Uterus (tissue), 3 donors: ENCODE measurements at regions not wholly inside any gene's neighbourhood (a gene's known extent, or its start where the extent isn't known, plus 50 kb on each side); places are given as distances from the start of the nearest gene placed in this dataset.

ENCODE experiments used
- DNase-seq, 2 donors: peaks; one replicate each; pipeline ENCODE4 v3.0.0-alpha.2; 2019 to 2020
- H3K27ac ChIP-seq, 2 donors: fragments of 200-600 bp; sonication (generic); 1 replicate in 1 of 2; 2 replicates in 1 of 2; pipeline ENCODE4 v1.5.1; 2016 to 2018
- H3K27me3 ChIP-seq, 2 donors: fragments of 200-600 bp; sonication (generic); one replicate each; pipeline ENCODE4 v1.5.1; 2018 to 2019; ENCODE audit warnings: control low read depth in 1 of 2
- H3K36me3 ChIP-seq, 2 donors: fragments of 200-600 bp; sonication (generic); one replicate each; pipeline ENCODE4 v1.5.1; 2019; ENCODE audit warnings: control low read depth in 1 of 2
- H3K4me1 ChIP-seq, 2 donors: fragments of 200-600 bp; sonication (generic); one replicate each; pipeline ENCODE4 v1.5.1; 2018 to 2019; ENCODE audit warnings: control low read depth in 1 of 2
- H3K4me3 ChIP-seq, 2 donors: fragments of 200-600 bp; sonication (generic); 1 replicate in 1 of 2; 2 replicates in 1 of 2; pipeline ENCODE4 v1.5.1; 2018 to 2019; ENCODE audit warnings: mild to moderate bottlenecking in 1 of 2
- H3K9me3 ChIP-seq, 2 donors: fragments of 200-600 bp; sonication (generic); one replicate each; pipeline ENCODE4 v1.5.1; 2019; ENCODE audit warnings: control low read depth in 1 of 2
- POLR2A ChIP-seq, 2 donors: fragments of 450-650 bp; IDR thresholded peaks; one replicate each; pipeline ENCODE4 v1.6.1; 2016; ENCODE audit warnings: antibody characterized with exemption in 2 of 2, mild to moderate bottlenecking in 1 of 2, moderate library complexity in 1 of 2
- intact Hi-C: fragments of 100-400 bp; cut with DNase I; formaldehyde crosslinking; loops from one replicate; pipeline ENCODE4 v1.15.1; 2023; ENCODE audit warnings: low total_unique reads
- TF ChIP-seq, protein P1 (sequence below), 4 experiments: fragments of 200-600 bp in 2 of 4; fragments of 450-650 bp in 2 of 4; sonication (generic) in 2 of 4; IDR thresholded peaks; one replicate each; pipeline ENCODE4 v1.5.1; 2016 to 2019; ENCODE audit warnings: antibody characterized with exemption in 4 of 4, mild to moderate bottlenecking in 2 of 4, moderate library complexity in 1 of 4
- donor health status: DM: yes; HTN: yes; CAD: no.

DNA sequence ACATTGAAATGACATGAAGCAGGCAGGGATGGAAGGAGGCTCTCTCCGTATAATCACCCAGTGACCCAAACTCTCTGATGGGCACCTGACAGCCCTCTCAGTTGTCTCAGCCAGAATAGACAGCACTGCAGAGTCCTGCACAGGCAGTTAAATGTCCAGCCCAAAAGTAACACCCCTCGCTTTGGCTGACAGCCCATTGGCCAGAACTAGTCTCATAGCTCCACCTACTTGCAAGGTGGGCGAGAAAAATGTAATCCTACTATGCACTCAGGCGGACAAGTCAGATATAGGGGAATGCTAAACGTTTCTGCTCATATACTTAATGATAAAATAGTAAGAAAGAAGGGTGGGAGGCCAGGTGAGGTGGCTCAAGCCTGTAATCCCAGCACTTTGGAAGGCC lies 393.5 kb upstream of the JARID2 start:
- TF ChIP-seq, protein P1, sequence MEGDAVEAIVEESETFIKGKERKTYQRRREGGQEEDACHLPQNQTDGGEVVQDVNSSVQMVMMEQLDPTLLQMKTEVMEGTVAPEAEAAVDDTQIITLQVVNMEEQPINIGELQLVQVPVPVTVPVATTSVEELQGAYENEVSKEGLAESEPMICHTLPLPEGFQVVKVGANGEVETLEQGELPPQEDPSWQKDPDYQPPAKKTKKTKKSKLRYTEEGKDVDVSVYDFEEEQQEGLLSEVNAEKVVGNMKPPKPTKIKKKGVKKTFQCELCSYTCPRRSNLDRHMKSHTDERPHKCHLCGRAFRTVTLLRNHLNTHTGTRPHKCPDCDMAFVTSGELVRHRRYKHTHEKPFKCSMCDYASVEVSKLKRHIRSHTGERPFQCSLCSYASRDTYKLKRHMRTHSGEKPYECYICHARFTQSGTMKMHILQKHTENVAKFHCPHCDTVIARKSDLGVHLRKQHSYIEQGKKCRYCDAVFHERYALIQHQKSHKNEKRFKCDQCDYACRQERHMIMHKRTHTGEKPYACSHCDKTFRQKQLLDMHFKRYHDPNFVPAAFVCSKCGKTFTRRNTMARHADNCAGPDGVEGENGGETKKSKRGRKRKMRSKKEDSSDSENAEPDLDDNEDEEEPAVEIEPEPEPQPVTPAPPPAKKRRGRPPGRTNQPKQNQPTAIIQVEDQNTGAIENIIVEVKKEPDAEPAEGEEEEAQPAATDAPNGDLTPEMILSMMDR (IDR thresholded peaks at IDR 0.05): no peak
- TF ChIP-seq POLR2A (IDR thresholded peaks at IDR 0.05): no peak
- no peak overlapping the region for H3K27ac ChIP-seq
- no peaks in the 10 kb centered on the region for H3K4me1 ChIP-seq
- H3K4me3 ChIP-seq: no peak overlapping the region
- no peaks in the 10 kb centered on the region for H3K36me3 ChIP-seq
- H3K27me3 ChIP-seq: no peaks in the 10 kb centered on the region
- intact Hi-C loops: no loop called here
- no peaks in the 10 kb centered on the region for H3K9me3 ChIP-seq
- no peak for DNase-seq

DNA sequence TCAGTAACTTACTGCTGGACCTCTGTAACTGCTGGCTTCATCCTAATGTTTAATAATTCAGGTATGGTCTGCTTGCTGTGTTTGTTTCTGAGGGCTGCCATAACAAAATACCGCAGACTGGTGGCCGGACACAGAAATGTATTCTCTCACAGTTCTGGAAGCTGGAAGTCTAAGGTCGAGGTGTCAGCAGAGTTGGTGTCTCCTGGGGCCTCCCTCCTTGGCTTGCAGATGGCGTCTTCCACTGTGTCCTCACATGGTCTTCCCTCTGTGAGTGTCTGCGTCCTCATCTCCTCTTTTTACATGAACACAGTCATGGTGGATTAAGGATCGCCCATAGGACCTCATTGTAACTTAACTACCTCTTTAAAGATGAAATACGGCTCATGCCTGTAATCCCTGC lies 389.7 kb upstream of the JARID2 start:
- Histone ChIP-seq H3K9me3 (no peaks in the 10 kb centered on the region), H3K4me1 (no peaks in the 10 kb centered on the region), H3K27ac (no peak overlapping the region), H3K4me3 (no peak overlapping the region), H3K27me3 (no peaks in the 10 kb centered on the region), H3K36me3 (no peaks in the 10 kb centered on the region)
- intact Hi-C loops: no loop called here
- no peak for DNase-seq
- TF ChIP-seq, protein P1 (IDR thresholded peaks at IDR 0.05): no peak
- no peak for TF ChIP-seq POLR2A (IDR thresholded peaks at IDR 0.05)

DNA sequence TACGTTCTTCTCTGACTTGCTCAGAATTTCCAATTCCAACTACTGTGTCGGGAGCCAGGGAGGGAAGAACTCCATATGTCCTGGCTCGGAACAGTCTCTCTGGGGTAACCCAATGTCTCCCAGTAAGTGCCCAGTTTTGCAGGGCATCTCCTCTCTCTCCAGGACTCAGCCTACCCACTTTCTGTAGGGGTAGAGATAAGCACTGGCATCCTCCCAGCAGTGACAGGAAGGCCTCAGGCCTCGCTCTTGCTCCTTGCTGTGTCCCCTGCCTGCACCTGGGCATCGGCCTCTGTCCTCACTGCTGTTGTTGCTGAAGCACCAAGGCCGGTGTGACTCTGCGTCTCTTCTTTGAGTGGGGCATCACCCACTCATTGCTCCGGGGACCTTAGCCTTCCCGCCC lies 388.9 kb upstream of the JARID2 start:
- Histone ChIP-seq H3K4me3 (no peak overlapping the region), H3K27ac (no peak overlapping the region), H3K36me3 (no peaks in the 10 kb centered on the region), H3K9me3 (no peaks in the 10 kb centered on the region), H3K27me3 (no peaks in the 10 kb centered on the region), H3K4me1 (no peaks in the 10 kb centered on the region)
- TF ChIP-seq POLR2A (IDR thresholded peaks at IDR 0.05): no peak
- TF ChIP-seq, protein P1 (IDR thresholded peaks at IDR 0.05): no peak
- intact Hi-C loops: no loop called here
- no peak for DNase-seq

DNA sequence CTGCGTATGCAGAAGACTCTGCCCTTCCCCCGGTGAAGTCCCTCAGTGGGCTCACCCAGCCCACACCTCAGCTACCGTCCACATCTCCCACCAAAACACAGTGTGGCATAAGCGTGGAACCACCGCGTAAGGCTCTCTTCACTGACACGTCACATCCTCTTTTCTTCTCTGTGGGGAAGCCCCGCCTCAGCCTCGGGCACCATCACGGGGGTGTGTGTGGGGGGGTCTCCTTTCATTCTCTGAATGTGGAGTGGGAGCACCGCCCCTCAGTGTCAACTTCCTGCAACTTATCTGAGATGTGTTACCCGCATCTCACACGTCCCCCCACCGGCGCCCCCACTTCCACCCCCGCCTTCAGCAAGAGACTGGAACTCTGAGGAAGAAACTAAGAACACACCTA lies 388.4 kb upstream of the JARID2 start:
- no peak overlapping the region for H3K27ac ChIP-seq
- no peaks in the 10 kb centered on the region for H3K27me3 ChIP-seq
- no peaks in the 10 kb centered on the region for H3K36me3 ChIP-seq
- intact Hi-C loops: no loop called here
- H3K4me1 ChIP-seq: no peaks in the 10 kb centered on the region
- H3K9me3 ChIP-seq: no peaks in the 10 kb centered on the region
- peak in 1 of 2 donors; percentile 22 for DNase-seq
- TF ChIP-seq, protein P1 (IDR thresholded peaks at IDR 0.05): no peak
- TF ChIP-seq POLR2A (IDR thresholded peaks at IDR 0.05): no peak
- no peak overlapping the region for H3K4me3 ChIP-seq

DNA sequence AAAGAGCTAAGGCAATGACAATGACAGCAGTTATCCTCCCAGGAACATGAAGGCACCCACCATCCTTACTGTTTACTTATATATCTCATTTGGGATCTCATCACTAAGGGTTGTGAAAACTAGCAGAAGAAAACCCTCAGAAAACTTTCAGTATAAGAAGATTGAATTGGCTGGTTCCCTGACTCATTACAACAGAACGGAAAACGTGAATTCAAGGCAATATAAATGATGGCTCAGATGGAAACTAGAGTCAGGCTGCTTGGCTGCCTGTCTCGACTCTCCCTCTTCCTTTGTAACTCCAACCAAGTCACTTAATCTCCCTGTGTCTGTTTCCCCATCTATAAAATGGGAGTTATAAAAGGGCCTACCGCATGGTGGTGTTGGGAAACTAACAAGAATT lies 387.1 kb upstream of the JARID2 start:
- no peak for DNase-seq
- H3K4me1 ChIP-seq: no peaks in the 10 kb centered on the region
- intact Hi-C loops: no loop called here

More for the DNA sequence above, 387.1 kb upstream of the JARID2 start:
- H3K27ac ChIP-seq: no peak overlapping the region
- TF ChIP-seq, protein P1 (IDR thresholded peaks at IDR 0.05): no peak
- no peak for TF ChIP-seq POLR2A (IDR thresholded peaks at IDR 0.05)
- no peaks in the 10 kb centered on the region for H3K9me3 ChIP-seq
- H3K4me3 ChIP-seq: no peak overlapping the region
- no peaks in the 10 kb centered on the region for H3K36me3 ChIP-seq
- H3K27me3 ChIP-seq: no peaks in the 10 kb centered on the region
